Body of pancreas (tissue), 4 donors: ENCODE measurements at regions not wholly inside any gene's neighbourhood (a gene's known extent, or its start where the extent isn't known, plus 50 kb on each side); places are given as distances from the start of the nearest gene placed in this dataset.

Source experiments
- POLR2A ChIP-seq, 3 donors: fragments of 450-650 bp; IDR thresholded peaks; one replicate each; pipeline ENCODE4 v1.6.1; 2016; ENCODE audit warnings: antibody characterized with exemption in 3 of 3, mild to moderate bottlenecking in 2 of 3
- TF ChIP-seq, protein P1 (sequence below), 7 experiments: fragments of 450-650 bp in 4 of 7; fragments of 200-600 bp in 3 of 7; sonication (generic) in 3 of 7; IDR thresholded peaks; one replicate each; pipeline ENCODE4 v1.5.1; 2016 to 2019; ENCODE audit warnings: antibody characterized with exemption in 7 of 7

DNA sequence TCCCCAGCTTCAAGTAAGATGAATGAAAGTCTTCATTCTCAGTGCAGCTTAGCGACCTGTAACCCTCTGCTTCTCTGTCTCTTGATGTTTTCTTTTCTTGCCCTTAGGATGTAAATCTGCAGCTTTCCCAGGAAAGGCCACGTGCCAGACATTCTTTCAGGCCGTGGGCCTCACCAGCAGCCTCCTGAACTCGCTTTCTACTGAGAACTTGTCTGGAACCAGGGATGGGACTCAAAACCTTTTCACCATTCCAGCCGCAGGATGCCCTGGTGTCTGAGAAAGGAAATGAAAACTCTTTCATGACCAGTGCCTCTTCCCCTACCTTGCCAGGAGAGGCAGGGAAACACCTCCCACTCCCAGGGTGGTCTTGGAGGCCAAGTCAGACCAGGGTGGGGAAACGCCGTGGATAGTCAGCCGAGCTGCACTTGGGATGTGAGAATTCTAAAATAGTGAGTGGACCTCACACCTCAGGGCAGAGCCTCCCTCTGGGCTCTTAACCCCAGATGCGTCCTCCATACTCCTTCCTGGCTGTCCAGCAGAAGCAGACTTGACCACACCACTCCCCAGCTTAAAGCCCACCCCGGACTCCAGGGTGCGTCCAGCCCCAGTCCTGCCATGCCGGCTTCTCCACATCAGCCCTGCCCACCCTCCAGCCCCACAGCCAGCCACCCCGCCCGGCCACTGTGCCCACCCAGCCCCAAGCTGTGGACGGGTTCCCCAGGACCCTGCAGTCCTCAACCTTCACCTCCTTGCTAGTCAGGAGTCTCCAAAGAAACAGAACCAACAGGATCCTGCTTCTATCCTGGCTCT lies 115.5 kb downstream of the TWIST2 start:
- TF ChIP-seq, protein P1, sequence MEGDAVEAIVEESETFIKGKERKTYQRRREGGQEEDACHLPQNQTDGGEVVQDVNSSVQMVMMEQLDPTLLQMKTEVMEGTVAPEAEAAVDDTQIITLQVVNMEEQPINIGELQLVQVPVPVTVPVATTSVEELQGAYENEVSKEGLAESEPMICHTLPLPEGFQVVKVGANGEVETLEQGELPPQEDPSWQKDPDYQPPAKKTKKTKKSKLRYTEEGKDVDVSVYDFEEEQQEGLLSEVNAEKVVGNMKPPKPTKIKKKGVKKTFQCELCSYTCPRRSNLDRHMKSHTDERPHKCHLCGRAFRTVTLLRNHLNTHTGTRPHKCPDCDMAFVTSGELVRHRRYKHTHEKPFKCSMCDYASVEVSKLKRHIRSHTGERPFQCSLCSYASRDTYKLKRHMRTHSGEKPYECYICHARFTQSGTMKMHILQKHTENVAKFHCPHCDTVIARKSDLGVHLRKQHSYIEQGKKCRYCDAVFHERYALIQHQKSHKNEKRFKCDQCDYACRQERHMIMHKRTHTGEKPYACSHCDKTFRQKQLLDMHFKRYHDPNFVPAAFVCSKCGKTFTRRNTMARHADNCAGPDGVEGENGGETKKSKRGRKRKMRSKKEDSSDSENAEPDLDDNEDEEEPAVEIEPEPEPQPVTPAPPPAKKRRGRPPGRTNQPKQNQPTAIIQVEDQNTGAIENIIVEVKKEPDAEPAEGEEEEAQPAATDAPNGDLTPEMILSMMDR (IDR thresholded peaks at IDR 0.05) = no peak
- no peak for TF ChIP-seq POLR2A (IDR thresholded peaks at IDR 0.05)
